PC-9 (cell line): ENCODE measurements at regions not wholly inside any gene's neighbourhood (a gene's known extent, or its start where the extent isn't known, plus 50 kb on each side); places are given as distances from the start of the nearest gene placed in this dataset.

Experiments
- BruUV-seq: library from RNA; stranded (reverse); fragments of 400-500 nt; replicated peaks from 2 replicates; lab custom pipeline; 2021; lab: Mats Ljungman, UMichigan
- CTCF ChIA-PET: fragments of 300-600 bp; sonication (Branson Sonifier 250); formaldehyde crosslinking; loops from one replicate; lab custom pipeline; 2022; ENCODE audit warnings: antibody characterized with exemption; lab: Charles Lee
- POLR2A ChIA-PET: fragments of 300-600 bp; sonication (Branson Sonifier 250); formaldehyde crosslinking; loops from one replicate; lab custom pipeline; 2022; ENCODE audit warnings: antibody characterized with exemption; ENCODE audit not compliant: unreplicated experiment; lab: Charles Lee
- DNase-seq, 2 experiments: peaks; one replicate each; pipeline versions ENCODE4 v3.0.0 to v3.0.0-alpha.2; 2015 to 2022; ENCODE audit warnings: mixed read lengths in 1 of 2
- H2AFZ ChIP-seq: fragments of 200-600 bp; sonication (generic); 2 replicates; pipeline ENCODE4 v1.8.1; 2017; ENCODE audit warnings: antibody characterized with exemption
- H3F3A ChIP-seq: fragments of 200-600 bp; sonication (generic); 2 replicates; pipeline ENCODE4 v1.8.1; 2017; ENCODE audit warnings: antibody characterized with exemption, mild to moderate bottlenecking, low read depth; ENCODE audit not compliant: insufficient read depth
- H3K27ac ChIP-seq: fragments of 200-600 bp; sonication (generic); 2 replicates; pipeline ENCODE4 v1.6.1; 2016; ENCODE audit warnings: mixed run types
- H3K27me3 ChIP-seq: fragments of 200-600 bp; sonication (generic); 2 replicates; pipeline ENCODE4 v1.6.1; 2016; ENCODE audit warnings: low read depth, mixed run types; ENCODE audit not compliant: insufficient read depth
- H3K36me3 ChIP-seq: fragments of 200-600 bp; sonication (generic); 2 replicates; pipeline ENCODE4 v1.6.1; 2016; ENCODE audit warnings: low read depth, mixed run types
- H3K4me1 ChIP-seq: fragments of 200-600 bp; sonication (generic); replicated peaks from 2 replicates; pipeline ENCODE4 v1.6.1; 2016; ENCODE audit warnings: mixed run types; ENCODE audit not compliant: insufficient read depth
- H3K4me2 ChIP-seq: fragments of 200-600 bp; sonication (generic); 2 replicates; pipeline ENCODE4 v1.6.1; 2017; ENCODE audit warnings: mixed run types
- H3K4me3 ChIP-seq: fragments of 200-600 bp; sonication (generic); 2 replicates; pipeline ENCODE4 v1.6.1; 2016; ENCODE audit warnings: mixed run types
- H3K79me2 ChIP-seq: fragments of 200-600 bp; sonication (generic); 2 replicates; pipeline ENCODE4 v1.6.1; 2017; ENCODE audit warnings: low read depth, mixed run types
- H3K9me2 ChIP-seq: fragments of 200-600 bp; sonication (generic); 2 replicates; pipeline ENCODE4 v1.8.1; 2017; ENCODE audit warnings: mild to moderate bottlenecking; ENCODE audit not compliant: insufficient read depth
- H3K9me3 ChIP-seq: fragments of 200-600 bp; sonication (generic); 2 replicates; pipeline ENCODE4 v1.8.1; 2016; ENCODE audit warnings: low read depth; ENCODE audit not compliant: insufficient read depth
- H4K20me1 ChIP-seq: fragments of 200-600 bp; sonication (generic); 2 replicates; pipeline ENCODE4 v1.8.1; 2017; ENCODE audit not compliant: insufficient read depth
- CTCF ChIP-seq: fragments of 200-600 bp; sonication (generic); conservative IDR thresholded peaks from 2 replicates; pipeline ENCODE4 v1.6.1; 2017; ENCODE audit warnings: mixed run types, antibody characterized with exemption, mild to moderate bottlenecking, moderate library complexity
- EZH2 ChIP-seq: fragments of 200-600 bp; sonication (generic); IDR thresholded peaks from 2 replicates; pipeline ENCODE4 v1.8.0; 2017; ENCODE audit warnings: antibody characterized with exemption, low read depth
- intact Hi-C: fragments of 100-400 bp; cut with micrococcal nuclease; formaldehyde crosslinking; loops from one replicate; pipeline ENCODE4 v1.10.0; 2022; ENCODE audit not compliant: unreplicated experiment

GRCh38 chr15:99476413-99477222 is 89.2 kb upstream of the MEF2A start:
- Histone ChIP-seq H3K9me3 (no peaks in the 10 kb centered on the region), H3K4me1 (peaks cover 13% of the 10 kb centered on the region), H3K27me3 (no peaks in the 10 kb centered on the region), H2AFZ (no peak overlapping the region), H3K4me3 (no peak overlapping the region), H4K20me1 (no peaks in the 10 kb centered on the region), H3K36me3 (no peaks in the 10 kb centered on the region), H3K79me2 (no peaks in the 10 kb centered on the region), H3F3A (no peaks in the 10 kb centered on the region), H3K27ac (no peak overlapping the region), H3K4me2 (peak overlapping the region; percentile 37), H3K9me2 (no peaks in the 10 kb centered on the region)
- no TSS peak for BruUV-seq
- TF ChIP-seq CTCF: no peak
- no peak for TF ChIP-seq EZH2
- ChIA-PET CTCF (no interaction called here), POLR2A (interaction anchor here (0.5 to 0.8 kb wide), 2 partner anchors 22 to 834 kb away, joined by 3 to 37 read pairs; no protein-coding TSS in a partner anchor)
- intact Hi-C loops: no loop called here
- DNase-seq: peak; percentile 42 to 75

GRCh38 chr15:99477791-99478471 is 87.9 kb upstream of the MEF2A start:
- H3K4me2 ChIP-seq: no peak overlapping the region
- BruUV-seq: no TSS peak
- H3K9me2 ChIP-seq: no peaks in the 10 kb centered on the region
- ChIA-PET CTCF (no interaction called here), POLR2A (no interaction called here)
- no peaks in the 10 kb centered on the region for H3F3A ChIP-seq
- no peaks in the 10 kb centered on the region for H4K20me1 ChIP-seq
- intact Hi-C loops: no loop called here
- peaks cover 13% of the 10 kb centered on the region for H3K4me1 ChIP-seq
- no peak overlapping the region for H3K4me3 ChIP-seq
- H3K79me2 ChIP-seq: no peaks in the 10 kb centered on the region
- no peaks in the 10 kb centered on the region for H3K36me3 ChIP-seq
- no peak overlapping the region for H2AFZ ChIP-seq
- TF ChIP-seq CTCF: no peak
- TF ChIP-seq EZH2: no peak
- no peak for DNase-seq
- H3K9me3 ChIP-seq: no peaks in the 10 kb centered on the region
- H3K27ac ChIP-seq: no peak overlapping the region
- H3K27me3 ChIP-seq: no peaks in the 10 kb centered on the region

GRCh38 chr15:99478977-99479376 is 86.8 kb upstream of the MEF2A start:
- no peak overlapping the region for H3K4me2 ChIP-seq
- H3K27ac ChIP-seq: no peak overlapping the region
- H3K27me3 ChIP-seq: no peaks in the 10 kb centered on the region
- no peaks in the 10 kb centered on the region for H3K36me3 ChIP-seq
- ChIA-PET CTCF (no interaction called here), POLR2A (no interaction called here)
- peaks cover 13% of the 10 kb centered on the region for H3K4me1 ChIP-seq
- no peak overlapping the region for H3K4me3 ChIP-seq
- H3F3A ChIP-seq: no peaks in the 10 kb centered on the region
- intact Hi-C loops: no loop called here
- H2AFZ ChIP-seq: no peak overlapping the region
- no peak for TF ChIP-seq CTCF
- TF ChIP-seq EZH2: no peak
- no peaks in the 10 kb centered on the region for H3K9me2 ChIP-seq
- no peaks in the 10 kb centered on the region for H3K9me3 ChIP-seq
- H4K20me1 ChIP-seq: no peaks in the 10 kb centered on the region
- DNase-seq: no peak
- H3K79me2 ChIP-seq: no peaks in the 10 kb centered on the region
- no TSS peak for BruUV-seq
